ENCODE measurements at regions not wholly inside any gene's neighbourhood (a gene's known extent, or its start where the extent isn't known, plus 50 kb on each side); places are given as distances from the start of the nearest gene placed in this dataset.
A peak's percentile ranks its signal among the peaks of the same experiment; 100 is the strongest.

DNA sequence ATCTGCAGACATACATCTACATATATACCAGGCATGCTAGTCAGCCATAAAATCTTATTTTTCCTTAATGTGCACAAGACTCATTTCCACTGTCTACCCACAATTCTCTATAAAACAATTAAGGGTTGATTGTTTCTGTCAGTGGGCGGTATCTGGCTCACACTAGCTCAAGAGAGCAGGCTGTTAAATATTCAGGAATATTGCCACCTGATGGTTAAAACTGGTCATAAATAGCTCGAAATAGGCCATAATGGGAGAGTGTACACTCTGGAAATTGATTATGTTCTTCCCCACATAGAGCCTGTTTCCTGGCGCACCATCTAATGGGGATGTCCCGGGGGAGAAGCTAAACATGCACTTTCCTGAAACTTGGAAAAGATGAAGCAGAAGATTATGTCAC lies 620.6 kb upstream of the ANKRD30A start:
- no peak for DNase-seq (ENCODE audit: low read depth)
- no peak overlapping the region for H3K4me3 ChIP-seq (ENCODE audit: low read depth, low read length)
- TF ChIP-seq CTCF (IDR thresholded peaks at IDR 0.05; ENCODE audit: low read depth, low read length, missing control alignments), result peak; percentile 14
- in situ Hi-C loops (cut with HindIII; ENCODE audit: low sequenced_read_pairs), result no loop called here

DNA sequence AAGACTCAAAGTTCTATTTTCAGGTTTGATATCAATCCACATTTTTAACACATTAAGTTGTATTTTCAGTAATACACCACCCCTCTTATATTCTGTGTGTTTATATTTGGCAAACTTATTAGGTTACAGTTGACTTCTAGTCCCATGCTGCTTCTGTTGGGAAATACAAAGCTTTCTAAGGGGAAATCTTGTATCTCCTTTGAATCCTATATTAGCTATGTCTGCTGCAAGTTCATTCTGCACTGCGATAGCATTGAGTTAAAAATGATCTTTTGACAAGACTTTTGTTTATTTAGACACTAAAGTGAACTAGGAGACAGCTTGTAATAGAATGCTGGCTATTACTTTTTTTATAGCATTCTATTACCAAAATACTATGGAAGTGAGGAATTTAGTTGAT lies 625.1 kb upstream of the ANKRD30A start:
- H3K4me3 ChIP-seq (ENCODE audit: low read depth, low read length), result no peak overlapping the region
- in situ Hi-C loops (cut with HindIII; ENCODE audit: low sequenced_read_pairs), result no loop called here
- no peak for DNase-seq (ENCODE audit: low read depth)

DNA sequence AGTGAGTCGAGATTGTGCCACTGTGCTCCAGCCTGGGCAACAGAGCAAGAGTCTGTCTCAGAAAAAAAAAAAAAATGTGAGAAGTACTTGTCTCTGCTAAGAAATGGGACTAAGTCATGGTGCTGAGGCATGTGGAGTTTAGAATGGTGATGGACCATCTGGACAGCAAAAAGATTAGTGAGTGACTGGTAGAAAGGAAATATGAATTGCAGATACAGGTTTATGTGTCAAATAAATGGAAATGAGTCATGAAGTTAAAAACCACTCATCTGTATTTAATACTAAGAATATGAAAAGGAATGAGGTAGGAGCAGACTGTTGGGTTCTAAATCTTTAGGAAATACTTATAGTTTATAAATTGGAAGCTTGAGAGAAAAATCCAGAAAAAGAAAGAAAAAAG lies 625.7 kb upstream of the ANKRD30A start:
- TF ChIP-seq CTCF (IDR thresholded peaks at IDR 0.05; ENCODE audit: low read depth, low read length, missing control alignments), result no peak
- DNase-seq (ENCODE audit: low read depth), result no peak
- no peak overlapping the region for H3K4me3 ChIP-seq (ENCODE audit: low read depth, low read length)
- in situ Hi-C loops (cut with HindIII; ENCODE audit: low sequenced_read_pairs), result no loop called here

More for the DNA sequence above, 625.1 kb upstream of the ANKRD30A start:
- TF ChIP-seq CTCF (IDR thresholded peaks at IDR 0.05; ENCODE audit: low read depth, low read length, missing control alignments), result no peak

GRCh38 chr10:36496758-36497157 lies 628.6 kb upstream of the ANKRD30A start:
- TF ChIP-seq CTCF (IDR thresholded peaks at IDR 0.05; ENCODE audit: low read depth, low read length, missing control alignments), result no peak
- in situ Hi-C loops (cut with HindIII; ENCODE audit: low sequenced_read_pairs), result no loop called here
- no peak overlapping the region for H3K4me3 ChIP-seq (ENCODE audit: low read depth, low read length)
- DNase-seq (ENCODE audit: low read depth), result no peak

- in situ Hi-C loops (cut with HindIII; ENCODE audit: low sequenced_read_pairs), result no loop called here
- no peak for TF ChIP-seq CTCF (IDR thresholded peaks at IDR 0.05; ENCODE audit: low read depth, low read length, missing control alignments)
- DNase-seq (ENCODE audit: low read depth), result no peak
- no peak overlapping the region for H3K4me3 ChIP-seq (ENCODE audit: low read depth, low read length)
Observed at GRCh38 chr10:36494371-36494770, 631.0 kb upstream of the ANKRD30A start.

DNA sequence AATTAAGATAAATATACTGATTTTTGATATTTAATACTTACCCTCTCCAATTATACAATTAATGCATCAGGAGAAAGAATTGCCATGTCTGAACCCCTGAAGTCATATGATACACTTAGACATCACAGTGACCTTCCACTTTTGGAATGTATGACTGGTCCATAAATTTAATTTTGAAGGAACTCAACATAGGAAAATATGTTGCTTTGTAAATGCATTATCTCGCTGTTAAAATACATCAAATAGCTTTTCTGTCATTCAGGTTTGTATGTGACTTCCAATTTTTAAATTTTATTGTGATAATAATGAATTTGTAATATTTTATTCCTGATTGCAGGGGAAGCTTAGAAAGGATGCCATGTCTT lies 631.9 kb upstream of the ANKRD30A start:
- TF ChIP-seq CTCF (IDR thresholded peaks at IDR 0.05; ENCODE audit: low read depth, low read length, missing control alignments), result no peak
- H3K4me3 ChIP-seq (ENCODE audit: low read depth, low read length), result no peak overlapping the region
- DNase-seq (ENCODE audit: low read depth), result no peak
- in situ Hi-C loops (cut with HindIII; ENCODE audit: low sequenced_read_pairs), result no loop called here

Data from astrocyte of the cerebellum (primary cell).